C4-2B (cell line): ENCODE measurements at regions not wholly inside any gene's neighbourhood (a gene's known extent, or its start where the extent isn't known, plus 50 kb on each side); places are given as distances from the start of the nearest gene placed in this dataset.
A peak's percentile ranks its signal among the peaks of the same experiment; 100 is the strongest.

Source experiments
- H3K27ac ChIP-seq: fragments of 450-650 bp; 2 replicates; pipeline ENCODE4 v1.5.1; 2017
- ZFX ChIP-seq: fragments of 450-650 bp; IDR thresholded peaks from 2 replicates; pipeline ENCODE4 v1.6.1; 2017
- TF ChIP-seq, protein P1 (sequence below): fragments of 450-650 bp; conservative IDR thresholded peaks from 2 replicates; pipeline ENCODE4 v1.5.1; 2017; ENCODE audit warnings: mild to moderate bottlenecking

DNA sequence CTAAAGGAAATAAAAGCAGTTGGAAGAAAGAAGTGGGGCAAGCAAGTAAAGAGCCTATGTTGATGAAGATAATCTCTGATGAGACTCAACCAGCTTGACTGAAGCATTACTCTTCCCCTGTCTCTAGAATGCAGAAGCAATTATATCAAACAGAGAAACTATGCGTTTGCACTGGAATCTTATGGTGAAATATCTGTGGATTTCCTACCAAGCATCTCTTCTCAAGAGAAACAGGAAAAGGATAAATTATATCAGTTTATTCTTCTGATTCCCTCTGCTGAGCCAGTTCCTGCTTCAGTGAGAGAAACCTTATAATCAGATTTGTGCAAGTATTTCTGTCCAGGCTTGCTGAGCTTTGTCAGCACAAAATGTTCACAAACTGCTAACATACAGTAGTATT lies 316.7 kb upstream of the SLC7A11 start:
- no peak for TF ChIP-seq ZFX
- TF ChIP-seq, protein P1, sequence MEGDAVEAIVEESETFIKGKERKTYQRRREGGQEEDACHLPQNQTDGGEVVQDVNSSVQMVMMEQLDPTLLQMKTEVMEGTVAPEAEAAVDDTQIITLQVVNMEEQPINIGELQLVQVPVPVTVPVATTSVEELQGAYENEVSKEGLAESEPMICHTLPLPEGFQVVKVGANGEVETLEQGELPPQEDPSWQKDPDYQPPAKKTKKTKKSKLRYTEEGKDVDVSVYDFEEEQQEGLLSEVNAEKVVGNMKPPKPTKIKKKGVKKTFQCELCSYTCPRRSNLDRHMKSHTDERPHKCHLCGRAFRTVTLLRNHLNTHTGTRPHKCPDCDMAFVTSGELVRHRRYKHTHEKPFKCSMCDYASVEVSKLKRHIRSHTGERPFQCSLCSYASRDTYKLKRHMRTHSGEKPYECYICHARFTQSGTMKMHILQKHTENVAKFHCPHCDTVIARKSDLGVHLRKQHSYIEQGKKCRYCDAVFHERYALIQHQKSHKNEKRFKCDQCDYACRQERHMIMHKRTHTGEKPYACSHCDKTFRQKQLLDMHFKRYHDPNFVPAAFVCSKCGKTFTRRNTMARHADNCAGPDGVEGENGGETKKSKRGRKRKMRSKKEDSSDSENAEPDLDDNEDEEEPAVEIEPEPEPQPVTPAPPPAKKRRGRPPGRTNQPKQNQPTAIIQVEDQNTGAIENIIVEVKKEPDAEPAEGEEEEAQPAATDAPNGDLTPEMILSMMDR = no peak
- H3K27ac ChIP-seq = no peak overlapping the region

DNA sequence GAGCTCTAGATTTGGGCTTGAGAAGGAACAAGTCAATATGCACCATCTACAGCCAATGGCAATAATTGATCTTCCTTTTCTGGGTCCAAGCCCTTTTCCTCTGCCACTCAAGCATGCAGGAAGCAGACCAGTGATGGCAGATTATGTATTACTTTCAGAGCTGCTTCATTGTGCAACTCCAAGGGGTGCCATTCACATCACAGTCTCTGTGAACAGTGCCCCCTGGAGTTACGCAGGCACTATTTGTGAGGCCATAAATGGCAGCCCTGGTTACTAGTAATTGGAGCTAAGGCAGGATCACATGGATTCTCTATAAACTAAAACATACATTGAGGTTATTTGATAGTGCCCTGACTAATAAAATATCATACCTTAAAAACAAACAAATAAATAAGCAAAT lies 313.4 kb upstream of the SLC7A11 start:
- no peak overlapping the region for H3K27ac ChIP-seq
- no peak for TF ChIP-seq ZFX
- TF ChIP-seq, protein P1 = peak; percentile 50

DNA sequence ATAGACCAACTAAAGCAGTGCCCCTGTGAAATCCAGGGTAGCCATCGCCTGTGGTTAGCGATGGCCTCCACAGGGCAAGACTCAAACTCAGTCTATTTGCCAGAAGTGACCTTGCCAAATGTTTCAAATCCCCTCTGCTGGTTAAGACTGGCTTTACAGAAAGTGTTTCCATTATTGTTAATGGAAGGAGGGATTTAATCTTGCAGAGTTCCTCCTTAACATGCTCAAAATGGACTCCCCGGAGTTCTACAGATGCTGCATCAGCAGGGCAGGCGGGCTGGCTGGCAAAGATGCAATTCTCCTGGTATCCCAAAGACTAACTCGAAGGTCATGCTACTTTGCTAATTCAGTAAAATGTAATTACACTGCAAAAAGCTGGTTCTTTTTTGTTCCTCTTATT lies 313.0 kb upstream of the SLC7A11 start:
- TF ChIP-seq, protein P1 = no peak
- TF ChIP-seq ZFX = no peak
- no peak overlapping the region for H3K27ac ChIP-seq

DNA sequence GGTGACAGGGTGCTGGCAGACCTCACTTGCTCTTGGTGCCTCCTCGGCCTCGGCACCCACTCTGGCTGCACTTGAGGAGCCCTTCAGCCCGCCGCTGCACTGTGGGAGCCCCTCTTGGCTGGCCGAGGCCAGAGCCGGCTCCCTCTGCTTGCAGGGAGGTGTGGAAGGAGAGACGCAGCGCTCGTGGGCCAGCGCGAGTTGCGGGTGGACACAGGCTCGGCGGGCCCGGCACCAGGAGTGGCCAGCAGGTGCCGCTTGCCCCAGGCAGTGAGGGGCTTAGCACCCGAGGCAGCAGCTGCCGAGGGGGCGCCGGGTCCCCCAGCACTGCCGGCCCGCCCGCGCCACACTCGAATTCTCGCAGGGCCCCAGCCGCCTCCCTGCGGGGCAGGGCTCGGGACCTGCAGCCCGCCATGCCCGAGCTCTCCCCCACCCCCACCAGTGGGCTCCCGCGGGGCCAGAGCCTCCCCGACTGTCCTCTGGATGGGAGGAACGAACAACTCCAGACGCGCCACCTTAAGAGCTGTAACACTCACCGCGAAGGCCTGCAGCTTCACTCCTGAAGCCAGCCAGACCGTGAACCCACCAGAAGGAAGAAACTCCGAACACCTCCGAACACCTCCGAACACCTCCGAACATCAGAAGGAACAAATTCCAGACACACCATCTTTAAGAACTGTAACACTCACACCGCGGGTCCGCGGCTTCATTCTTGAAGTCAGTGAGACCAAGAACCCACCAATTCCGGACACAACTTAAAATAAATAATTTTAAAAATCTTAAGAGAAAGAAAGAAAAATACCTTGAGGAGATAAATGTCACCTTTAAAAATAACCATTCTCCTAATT lies 311.1 kb upstream of the SLC7A11 start:
- no peak overlapping the region for H3K27ac ChIP-seq
- TF ChIP-seq ZFX = no peak
- TF ChIP-seq, protein P1 = no peak

DNA sequence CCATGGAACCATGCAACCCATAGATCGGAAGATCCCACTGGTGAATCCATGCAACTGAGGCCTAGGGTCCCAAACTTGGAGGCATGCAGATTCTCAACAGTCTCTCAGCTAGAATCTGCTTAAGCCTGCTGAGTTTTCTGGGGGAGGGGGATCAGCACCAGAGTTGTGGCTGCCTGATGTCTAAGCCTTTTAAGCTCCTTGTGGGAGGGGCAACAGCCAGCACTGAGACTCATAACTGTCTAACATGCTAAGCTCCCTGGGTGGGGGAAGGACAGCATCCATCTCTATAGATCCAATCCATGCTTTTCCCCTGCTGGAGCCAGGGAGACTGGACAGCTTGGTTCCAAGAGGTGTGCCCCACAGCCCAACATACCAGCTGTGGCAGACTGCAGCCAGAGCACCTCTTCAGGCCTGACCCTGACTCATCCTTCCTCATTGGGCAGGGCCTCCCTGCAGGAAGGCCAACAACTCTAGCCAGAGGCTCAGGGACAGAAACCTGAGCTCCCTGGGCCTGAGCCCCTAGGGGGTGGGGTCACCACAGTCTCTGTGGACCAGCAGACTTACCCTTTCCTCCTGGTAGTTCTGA lies 300.1 kb upstream of the SLC7A11 start:
- no peak overlapping the region for H3K27ac ChIP-seq
- TF ChIP-seq, protein P1 = no peak
- TF ChIP-seq ZFX = no peak

DNA sequence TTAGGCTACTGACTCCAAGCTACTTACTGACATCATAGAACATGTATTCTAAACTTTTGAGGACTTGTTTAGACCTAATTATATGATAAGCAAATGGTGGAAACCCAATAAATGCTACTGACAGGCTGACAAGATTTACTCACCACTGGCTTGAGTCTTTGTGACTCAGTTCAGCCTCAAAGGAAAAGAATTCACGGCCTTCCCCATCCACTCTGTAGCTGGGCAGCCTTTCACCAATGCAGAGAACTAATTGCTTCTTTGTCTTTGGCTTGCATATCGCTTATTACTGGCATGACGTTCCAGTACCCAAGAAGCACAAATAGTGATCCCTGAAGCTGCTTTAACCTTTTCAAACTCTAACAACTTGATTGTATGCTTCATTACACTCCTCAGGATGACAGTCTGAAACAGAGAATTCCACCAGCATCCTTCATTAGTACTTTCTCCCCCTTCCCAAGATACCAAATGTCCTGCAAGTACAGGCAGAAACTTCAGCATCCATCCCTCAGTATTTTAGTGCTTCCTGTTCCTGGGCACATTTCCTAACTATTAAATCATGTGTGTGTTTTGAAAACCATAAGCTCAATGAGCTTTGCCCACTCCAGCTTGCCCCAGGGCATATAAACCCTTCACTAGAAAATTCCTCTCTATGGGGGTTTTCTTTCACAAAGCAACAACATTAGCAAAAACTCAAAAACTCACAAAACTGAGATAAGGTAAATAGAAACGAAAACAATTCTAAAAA lies 298.1 kb upstream of the SLC7A11 start:
- no peak overlapping the region for H3K27ac ChIP-seq
- TF ChIP-seq ZFX = no peak
- TF ChIP-seq, protein P1 = no peak

DNA sequence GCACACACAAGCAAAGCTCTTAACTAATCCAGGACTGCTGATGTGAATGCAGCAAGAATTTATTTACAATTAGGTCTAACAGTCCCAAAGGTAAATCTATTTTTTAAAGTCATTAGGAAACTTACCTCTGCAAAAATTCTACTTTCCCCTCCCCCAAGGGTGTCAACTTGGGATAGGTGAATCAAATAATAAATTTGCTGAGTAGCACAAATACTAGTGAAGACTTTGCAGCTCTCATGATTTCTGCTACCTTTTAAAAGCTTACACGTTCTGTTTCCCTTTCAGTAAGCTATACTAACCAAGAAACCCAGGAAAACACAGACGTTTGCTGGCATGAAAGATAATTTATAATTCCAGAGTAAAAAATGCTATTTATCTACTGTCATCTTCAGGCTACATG lies 296.6 kb upstream of the SLC7A11 start:
- no peak for TF ChIP-seq ZFX
- TF ChIP-seq, protein P1 = no peak
- H3K27ac ChIP-seq = no peak overlapping the region
